ENCODE measurements at regions not wholly inside any gene's neighbourhood (a gene's known extent, or its start where the extent isn't known, plus 50 kb on each side); places are given as distances from the start of the nearest gene placed in this dataset.
A peak's percentile ranks its signal among the peaks of the same experiment; 100 is the strongest.

DNA sequence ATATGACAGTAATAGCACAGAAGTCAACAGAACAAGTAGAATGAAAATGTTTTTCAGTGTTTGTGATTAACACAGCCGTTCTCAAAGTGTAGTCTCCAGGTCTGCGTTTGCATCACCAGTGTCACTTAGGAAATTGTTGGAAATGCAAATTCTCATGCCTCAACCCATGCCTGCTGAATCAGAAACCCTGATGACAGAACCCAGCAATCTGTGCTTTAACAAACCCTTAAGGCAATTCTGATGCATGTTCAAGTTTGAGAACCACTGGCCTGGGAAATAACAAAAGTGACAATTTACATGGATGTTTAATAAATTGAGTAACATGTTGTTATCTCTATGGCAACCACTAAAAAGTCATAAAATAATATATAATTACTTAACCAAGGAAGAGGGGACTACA lies 103.1 kb upstream of the ATP11B start:
- DNase-seq (ENCODE audit: low spot score) = no peak

DNA sequence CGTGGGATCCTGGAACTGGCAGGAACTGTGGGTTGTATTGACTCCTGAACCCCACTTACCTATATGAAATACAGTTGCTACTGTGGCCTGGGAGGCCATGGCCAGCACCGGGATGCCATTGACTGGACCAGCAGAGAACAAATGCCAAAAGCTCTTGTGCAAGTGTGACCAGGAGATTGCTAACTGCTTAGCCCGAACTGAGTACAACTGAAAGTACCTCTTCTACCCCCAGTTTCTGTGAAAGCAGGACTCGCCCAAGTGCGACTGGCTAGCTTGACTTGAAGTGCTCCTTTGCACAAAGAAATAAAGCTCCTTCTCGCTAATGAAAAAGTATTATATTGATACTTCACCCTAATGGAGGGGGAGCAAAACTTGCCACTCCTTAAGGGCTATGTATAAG lies 101.3 kb upstream of the ATP11B start:
- DNase-seq (ENCODE audit: low spot score) = no peak

GRCh38 chr3:182692695-182693094 lies 100.6 kb upstream of the ATP11B start:
- no peak for DNase-seq (ENCODE audit: low spot score)

DNA sequence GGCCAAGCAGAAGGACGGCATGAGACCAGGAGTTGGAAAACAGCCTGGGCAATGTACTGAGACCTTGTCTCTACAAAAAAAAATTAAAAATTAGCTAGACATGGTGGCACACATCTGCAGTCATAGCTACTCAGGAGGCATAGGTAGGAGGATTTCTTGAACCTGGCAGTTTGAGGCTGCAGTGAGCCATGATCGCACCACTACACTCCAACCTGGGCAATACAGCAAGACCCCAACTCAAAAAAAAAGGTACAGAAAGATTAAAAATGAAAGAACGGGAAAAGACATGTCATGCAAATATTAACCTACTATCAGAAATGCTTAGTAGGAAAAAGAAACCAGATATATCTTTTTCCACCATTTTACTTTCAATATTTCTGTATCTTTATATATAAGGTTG lies 99.6 kb upstream of the ATP11B start:
- DNase-seq (ENCODE audit: low spot score) = no peak

- no peak for DNase-seq (ENCODE audit: low spot score)
Observed at GRCh38 chr3:182696916-182697315, 96.4 kb upstream of the ATP11B start.

GRCh38 chr3:182697345-182697919 lies 95.9 kb upstream of the ATP11B start:
- DNase-seq (ENCODE audit: low spot score) = no peak

DNA sequence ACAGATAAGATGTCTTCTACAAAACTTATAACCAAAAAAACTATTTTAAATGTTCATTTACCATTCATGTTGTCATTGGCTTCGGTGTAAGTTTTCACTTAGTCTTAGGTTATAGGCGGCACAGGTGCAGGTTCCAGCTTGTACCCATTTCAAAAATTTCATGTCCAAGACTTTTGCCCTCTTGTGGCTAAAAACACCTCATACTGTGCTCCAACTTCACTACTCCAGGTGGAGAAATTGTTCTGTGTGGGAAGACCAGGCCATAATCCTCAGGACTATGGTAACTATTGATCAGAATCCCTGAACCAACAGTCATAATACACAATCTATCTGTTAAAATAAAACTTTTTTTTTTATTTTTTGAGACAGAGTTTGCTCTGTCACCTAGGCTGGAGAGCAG lies 95.2 kb upstream of the ATP11B start:
- no peak for DNase-seq (ENCODE audit: low spot score)

DNA sequence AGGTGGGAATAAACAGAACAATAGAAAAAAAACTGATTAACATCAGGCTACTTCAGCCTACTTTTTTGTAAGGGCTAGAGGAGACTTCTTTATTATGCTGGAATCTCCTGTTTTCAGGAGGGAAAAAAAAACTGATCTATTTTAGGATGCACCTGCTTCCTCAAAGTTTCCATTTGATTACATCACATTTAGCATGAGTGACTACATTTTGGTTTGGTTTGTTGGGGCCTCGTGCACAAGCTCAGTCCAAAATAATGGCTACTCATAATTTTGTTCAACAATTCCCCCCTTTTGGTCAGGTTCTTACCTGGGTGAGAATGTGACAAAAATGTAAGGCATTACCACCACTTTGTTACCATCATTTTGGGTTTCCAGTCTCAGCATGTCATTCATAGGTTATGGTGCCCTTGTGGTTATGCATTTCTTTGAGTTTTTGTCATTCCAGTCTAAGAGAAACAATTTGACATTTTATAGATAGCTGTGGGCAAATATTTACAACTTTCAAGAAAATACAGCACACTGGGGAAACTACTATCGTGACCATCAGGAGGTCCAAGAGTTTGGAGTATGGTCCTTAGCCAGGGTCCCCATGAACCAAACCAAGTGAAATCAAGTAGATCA lies 93.6 kb upstream of the ATP11B start:
- no peak for DNase-seq (ENCODE audit: low spot score)

- no peak for DNase-seq (ENCODE audit: low spot score)
Observed at GRCh38 chr3:182702216-182702615, 91.1 kb upstream of the ATP11B start.

GRCh38 chr3:182703233-182703632 lies 90.1 kb upstream of the ATP11B start:
- DNase-seq (ENCODE audit: low spot score) = no peak

DNA sequence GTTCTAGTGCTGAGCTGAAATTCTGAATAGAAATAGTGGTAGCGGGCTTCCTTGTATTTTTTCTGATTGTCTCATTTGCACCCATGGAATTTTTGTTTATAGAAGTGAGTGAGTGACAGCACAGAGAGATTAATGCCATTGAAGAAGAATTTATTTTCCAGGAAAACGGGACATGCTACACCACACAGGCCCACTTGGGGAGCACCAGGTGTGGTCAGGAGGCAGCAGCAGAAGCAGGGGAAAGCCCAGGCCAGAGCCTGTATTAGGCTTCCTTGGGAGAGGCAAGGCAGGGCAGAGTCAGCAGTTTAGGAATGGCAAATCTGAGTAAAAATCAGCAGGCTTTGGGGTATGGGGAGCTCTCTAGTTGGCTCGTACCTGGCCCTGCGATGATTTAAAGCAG lies 88.4 kb upstream of the ATP11B start:
- DNase-seq (ENCODE audit: low spot score) = no peak

- no peak for DNase-seq (ENCODE audit: low spot score)
Observed at GRCh38 chr3:182708810-182709209, 84.5 kb upstream of the ATP11B start.

- DNase-seq (ENCODE audit: low spot score) = no peak
Observed at GRCh38 chr3:182709306-182709705, 84.0 kb upstream of the ATP11B start.

DNA sequence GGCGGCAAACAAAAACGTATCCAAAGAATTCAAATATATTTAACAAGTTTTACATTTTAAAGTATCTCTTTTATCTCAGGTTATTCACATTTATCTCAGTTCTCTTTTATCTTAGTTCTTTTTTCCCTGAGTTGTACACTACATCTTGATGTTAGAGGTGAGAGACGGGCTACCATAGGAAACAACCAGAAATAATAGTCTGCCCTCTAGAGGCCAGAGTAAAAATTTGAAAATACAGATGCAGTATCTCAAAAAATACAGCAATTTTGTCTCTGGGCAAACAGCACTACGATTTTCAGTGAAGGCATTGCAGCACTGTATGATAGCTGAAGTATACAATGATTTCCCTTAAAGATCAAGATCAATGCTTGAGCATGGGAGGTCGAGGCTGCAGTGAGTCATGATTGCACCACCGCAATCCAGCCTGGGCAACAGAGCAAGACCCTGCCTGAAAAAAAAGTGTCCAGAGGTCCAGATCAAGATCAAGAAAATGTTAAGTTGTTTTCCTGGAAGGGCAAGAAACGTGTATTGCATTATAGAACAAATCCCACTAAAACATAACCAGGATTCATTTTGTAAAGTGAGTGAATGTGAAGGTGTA lies 82.6 kb upstream of the ATP11B start:
- peak; percentile 50 for DNase-seq (ENCODE audit: low spot score)

- DNase-seq (ENCODE audit: low spot score) = no peak
Observed at GRCh38 chr3:182711261-182711683, 82.0 kb upstream of the ATP11B start.

GRCh38 chr3:182711853-182712252 lies 81.5 kb upstream of the ATP11B start:
- no peak for DNase-seq (ENCODE audit: low spot score)

GRCh38 chr3:182713111-182713510 lies 80.2 kb upstream of the ATP11B start:
- no peak for DNase-seq (ENCODE audit: low spot score)

DNA sequence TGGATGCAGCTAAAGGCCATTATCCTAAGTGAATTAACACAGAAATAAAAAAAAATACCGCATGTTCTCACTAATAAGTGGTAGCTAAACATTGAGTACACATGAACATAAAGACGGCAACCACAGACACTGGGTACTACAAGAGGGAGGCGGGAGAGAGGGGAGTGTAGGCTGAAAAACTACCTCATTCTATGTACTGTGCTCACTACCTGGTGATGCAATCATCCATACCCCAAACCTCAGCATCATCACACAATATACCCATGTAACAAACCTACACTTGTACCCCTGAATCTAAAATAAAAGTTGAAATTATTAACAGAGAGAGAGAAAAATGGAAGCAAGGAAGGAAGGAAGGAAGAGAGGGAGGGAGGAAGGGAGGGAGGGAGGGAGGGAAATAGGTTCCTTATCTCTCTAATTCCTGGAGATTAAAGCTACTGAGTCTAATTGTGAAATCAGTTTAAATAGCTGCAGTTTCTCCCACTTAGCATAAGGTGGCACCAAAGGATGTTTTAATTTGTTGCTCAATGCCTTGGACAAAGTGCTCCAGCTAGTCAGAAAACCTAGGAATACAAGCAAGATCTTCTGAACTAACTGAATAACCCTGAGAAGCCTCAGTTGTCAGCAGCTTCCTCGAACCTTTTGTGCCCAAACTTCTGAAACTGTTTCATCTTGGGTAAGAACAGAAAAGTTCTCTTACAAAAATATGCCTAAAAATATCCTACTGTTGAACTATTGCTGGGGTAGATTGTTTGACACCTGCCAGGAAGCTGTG lies 79.4 kb upstream of the ATP11B start:
- peak; percentile 83 for DNase-seq (ENCODE audit: low spot score)

- no peak for DNase-seq (ENCODE audit: low spot score)
Observed at GRCh38 chr3:182715006-182715405, 78.3 kb upstream of the ATP11B start.

- no peak for DNase-seq (ENCODE audit: low spot score)
Observed at GRCh38 chr3:182716114-182716688, 77.1 kb upstream of the ATP11B start.

DNA sequence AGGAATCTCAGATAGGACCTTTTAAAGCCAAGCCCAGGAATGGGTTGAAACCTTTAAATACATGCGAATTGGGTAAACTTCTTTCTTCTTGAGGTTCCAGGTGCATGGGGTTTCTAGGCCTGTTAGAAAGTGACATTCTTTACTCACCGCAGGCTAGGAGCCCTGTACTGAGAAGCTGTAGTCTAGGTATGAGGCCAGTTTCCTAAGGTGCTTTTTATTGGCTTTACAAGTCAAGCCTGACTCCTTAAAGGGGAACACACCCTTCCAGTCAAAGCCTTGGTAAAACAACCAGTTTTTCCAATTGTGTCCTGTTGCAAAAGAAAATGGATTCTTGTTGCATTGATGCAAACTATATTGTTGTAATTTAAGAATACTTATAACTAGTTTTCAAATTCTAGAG lies 76.1 kb upstream of the ATP11B start:
- no peak for DNase-seq (ENCODE audit: low spot score)

DNA sequence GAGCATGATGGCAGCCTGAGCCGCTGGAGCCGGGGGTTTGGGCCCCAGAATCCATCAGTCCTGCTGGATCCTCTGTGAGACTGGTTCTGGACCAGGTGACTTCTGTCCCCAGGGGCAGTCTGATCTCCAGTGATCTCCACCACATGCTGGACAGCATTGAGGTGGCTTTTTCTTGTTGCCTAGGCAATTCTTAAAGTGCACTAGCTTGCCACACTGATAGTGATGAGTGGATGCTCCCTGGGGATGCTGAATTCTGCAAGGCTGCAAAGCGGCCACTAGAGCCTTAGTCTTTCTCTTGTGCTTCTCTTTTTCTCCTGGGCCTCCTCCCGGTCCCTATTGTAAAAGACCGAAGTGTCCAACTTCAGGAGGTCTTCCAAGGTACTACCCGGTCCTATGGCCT lies 70.4 kb upstream of the ATP11B start:
- no peak for DNase-seq (ENCODE audit: low spot score)

- no peak for DNase-seq (ENCODE audit: low spot score)
Observed at GRCh38 chr3:182723596-182723995, 69.7 kb upstream of the ATP11B start.
